OCI-LY3 (cell line): ENCODE measurements at regions not wholly inside any gene's neighbourhood (a gene's known extent, or its start where the extent isn't known, plus 50 kb on each side); places are given as distances from the start of the nearest gene placed in this dataset.

Experiments used
- EZH2phosphoT487 ChIP-seq: fragments of 200-600 bp; shearing (Covaris generic); IDR thresholded peaks from 2 replicates; pipeline ENCODE4 v1.6.1; 2018; ENCODE audit warnings: antibody characterized with exemption, mixed run types, low read depth
- TF ChIP-seq, protein P1 (sequence below): fragments of 200-600, 300-600 bp; sonication (generic); IDR thresholded peaks from 2 replicates; pipeline ENCODE4 v1.5.1; 2014; ENCODE audit warnings: antibody characterized with exemption, low read length, low read depth

DNA sequence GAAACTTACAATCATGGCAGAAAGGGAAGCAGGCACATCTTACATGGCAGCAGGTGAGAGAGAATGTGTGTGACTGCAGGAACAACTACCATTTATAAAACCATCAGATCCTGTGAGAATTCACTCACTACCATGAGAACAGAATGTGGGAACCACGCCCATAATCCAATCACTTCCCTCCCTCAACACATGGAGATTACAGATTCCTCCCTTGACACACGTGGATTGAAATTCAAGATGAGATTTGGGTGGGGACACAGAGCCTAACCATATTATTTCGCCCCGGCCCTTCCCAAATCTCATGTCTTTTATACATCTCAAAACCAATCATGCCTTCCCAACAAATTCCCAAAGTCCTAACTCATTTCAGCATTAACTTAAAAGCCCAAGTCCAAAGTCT lies 203.6 kb downstream of the C12orf75 start:
- TF ChIP-seq, protein P1, sequence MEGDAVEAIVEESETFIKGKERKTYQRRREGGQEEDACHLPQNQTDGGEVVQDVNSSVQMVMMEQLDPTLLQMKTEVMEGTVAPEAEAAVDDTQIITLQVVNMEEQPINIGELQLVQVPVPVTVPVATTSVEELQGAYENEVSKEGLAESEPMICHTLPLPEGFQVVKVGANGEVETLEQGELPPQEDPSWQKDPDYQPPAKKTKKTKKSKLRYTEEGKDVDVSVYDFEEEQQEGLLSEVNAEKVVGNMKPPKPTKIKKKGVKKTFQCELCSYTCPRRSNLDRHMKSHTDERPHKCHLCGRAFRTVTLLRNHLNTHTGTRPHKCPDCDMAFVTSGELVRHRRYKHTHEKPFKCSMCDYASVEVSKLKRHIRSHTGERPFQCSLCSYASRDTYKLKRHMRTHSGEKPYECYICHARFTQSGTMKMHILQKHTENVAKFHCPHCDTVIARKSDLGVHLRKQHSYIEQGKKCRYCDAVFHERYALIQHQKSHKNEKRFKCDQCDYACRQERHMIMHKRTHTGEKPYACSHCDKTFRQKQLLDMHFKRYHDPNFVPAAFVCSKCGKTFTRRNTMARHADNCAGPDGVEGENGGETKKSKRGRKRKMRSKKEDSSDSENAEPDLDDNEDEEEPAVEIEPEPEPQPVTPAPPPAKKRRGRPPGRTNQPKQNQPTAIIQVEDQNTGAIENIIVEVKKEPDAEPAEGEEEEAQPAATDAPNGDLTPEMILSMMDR = no peak
- no peak for TF ChIP-seq EZH2phosphoT487
